HL-60 (cell line): ENCODE measurements at regions not wholly inside any gene's neighbourhood (a gene's known extent, or its start where the extent isn't known, plus 50 kb on each side); places are given as distances from the start of the nearest gene placed in this dataset.

Source experiments
- DNase-seq, 2 experiments: peaks; one replicate each; pipeline ENCODE4 v3.0.0-alpha.2; 2010 to 2020; ENCODE audit warnings: low read depth in 1 of 2, low spot score in 1 of 2
- H3K27ac ChIP-seq: fragments of 250-450 bp; sonication (Bioruptor Pico); replicated peaks from 2 replicates; pipeline ENCODE4 v1.5.1; 2020; ENCODE audit warnings: mild to moderate bottlenecking, moderate library complexity
- H3K27me3 ChIP-seq: fragments of 250-450 bp; sonication (Bioruptor Pico); 2 replicates; pipeline ENCODE4 v1.5.1; 2021; ENCODE audit warnings: mild to moderate bottlenecking, moderate library complexity; ENCODE audit not compliant: insufficient read depth, poor library complexity, severe bottlenecking
- H3K4me3 ChIP-seq: replicated peaks from 2 replicates; pipeline ENCODE4 v1.5.1; 2011; ENCODE audit warnings: mild to moderate bottlenecking, control low read depth, low read length; ENCODE audit not compliant: insufficient read depth
- GABPA ChIP-seq: IDR thresholded peaks from 2 replicates; pipeline ENCODE4 v1.6.1; 2012; ENCODE audit warnings: low read depth
- POLR2AphosphoS5 ChIP-seq: IDR thresholded peaks from 2 replicates; pipeline ENCODE4 v1.6.1; 2012; ENCODE audit warnings: low read depth
- REST ChIP-seq: IDR thresholded peaks from 2 replicates; pipeline ENCODE4 v1.6.1; 2012; ENCODE audit warnings: low read depth; ENCODE audit not compliant: insufficient replicate concordance
- SPI1 ChIP-seq: IDR thresholded peaks from 2 replicates; pipeline ENCODE4 v1.6.1; 2012; ENCODE audit warnings: low read depth, mild to moderate bottlenecking, borderline replicate concordance
- TF ChIP-seq, protein P1 (sequence below): IDR thresholded peaks from one replicate; pipeline ENCODE4 v1.5.1; 2011; ENCODE audit warnings: low read length, control low read depth, inconsistent platforms; ENCODE audit not compliant: insufficient read depth

DNA sequence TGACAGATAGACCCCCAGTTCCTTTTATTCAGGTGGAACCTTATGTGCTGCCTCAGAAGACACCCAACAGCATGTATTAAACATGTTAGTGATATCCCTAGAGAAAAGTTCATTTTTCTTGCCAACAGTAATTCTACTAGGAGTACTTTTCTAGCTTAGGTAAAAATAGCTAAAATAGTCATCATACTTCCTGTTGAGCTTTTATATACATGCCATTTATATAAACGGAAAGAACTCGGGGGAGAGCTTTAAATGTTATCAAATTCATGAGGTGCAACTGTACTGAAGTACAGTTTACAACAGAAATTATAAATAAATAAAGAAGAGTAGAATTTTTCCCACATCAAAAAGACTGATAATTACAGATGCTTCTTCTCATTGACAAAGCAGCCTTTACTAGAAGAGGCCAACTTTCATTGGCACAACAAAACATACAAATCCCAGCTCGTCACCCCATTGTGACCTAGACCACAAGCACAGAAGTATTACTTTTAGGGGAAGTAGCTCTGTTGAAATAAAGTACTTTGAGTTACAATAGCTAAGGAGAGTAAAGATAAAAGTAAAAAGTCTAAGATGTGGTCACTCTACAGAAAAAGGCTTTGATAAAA is 59.1 kb upstream of the POU2AF2 start:
- no peak for DNase-seq
- Histone ChIP-seq H3K27me3 (no peaks in the 10 kb centered on the region), H3K27ac (no peak overlapping the region), H3K4me3 (no peak overlapping the region)
- TF ChIP-seq SPI1 (no peak), REST (no peak), POLR2AphosphoS5 (no peak), GABPA (no peak)
- TF ChIP-seq, protein P1, sequence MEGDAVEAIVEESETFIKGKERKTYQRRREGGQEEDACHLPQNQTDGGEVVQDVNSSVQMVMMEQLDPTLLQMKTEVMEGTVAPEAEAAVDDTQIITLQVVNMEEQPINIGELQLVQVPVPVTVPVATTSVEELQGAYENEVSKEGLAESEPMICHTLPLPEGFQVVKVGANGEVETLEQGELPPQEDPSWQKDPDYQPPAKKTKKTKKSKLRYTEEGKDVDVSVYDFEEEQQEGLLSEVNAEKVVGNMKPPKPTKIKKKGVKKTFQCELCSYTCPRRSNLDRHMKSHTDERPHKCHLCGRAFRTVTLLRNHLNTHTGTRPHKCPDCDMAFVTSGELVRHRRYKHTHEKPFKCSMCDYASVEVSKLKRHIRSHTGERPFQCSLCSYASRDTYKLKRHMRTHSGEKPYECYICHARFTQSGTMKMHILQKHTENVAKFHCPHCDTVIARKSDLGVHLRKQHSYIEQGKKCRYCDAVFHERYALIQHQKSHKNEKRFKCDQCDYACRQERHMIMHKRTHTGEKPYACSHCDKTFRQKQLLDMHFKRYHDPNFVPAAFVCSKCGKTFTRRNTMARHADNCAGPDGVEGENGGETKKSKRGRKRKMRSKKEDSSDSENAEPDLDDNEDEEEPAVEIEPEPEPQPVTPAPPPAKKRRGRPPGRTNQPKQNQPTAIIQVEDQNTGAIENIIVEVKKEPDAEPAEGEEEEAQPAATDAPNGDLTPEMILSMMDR = no peak

DNA sequence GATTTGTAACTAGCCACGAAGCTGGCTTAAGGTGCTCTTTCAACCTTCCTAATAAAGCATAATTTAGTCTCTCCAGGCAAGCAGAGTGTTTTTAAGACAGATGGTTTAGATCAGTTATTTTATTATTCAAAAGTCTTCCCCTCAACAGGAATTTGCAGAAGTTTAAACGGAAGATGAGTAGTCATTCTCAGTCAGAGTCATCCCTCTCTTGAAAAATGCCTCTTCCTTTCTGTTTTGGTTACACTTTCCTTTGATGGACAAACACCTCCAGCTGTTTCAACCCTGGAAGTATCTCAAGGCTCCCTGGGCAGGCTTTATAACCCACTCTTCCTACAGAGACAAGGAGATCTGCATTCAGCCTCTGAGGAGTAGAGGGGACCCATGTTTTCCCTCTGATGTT is 60.3 kb upstream of the POU2AF2 start:
- H3K27me3 ChIP-seq = no peaks in the 10 kb centered on the region
- no peak for DNase-seq
- H3K27ac ChIP-seq = no peak overlapping the region
- no peak overlapping the region for H3K4me3 ChIP-seq
- TF ChIP-seq POLR2AphosphoS5 (no peak), REST (no peak), SPI1 (no peak), GABPA (no peak)
- TF ChIP-seq, protein P1 = no peak

DNA sequence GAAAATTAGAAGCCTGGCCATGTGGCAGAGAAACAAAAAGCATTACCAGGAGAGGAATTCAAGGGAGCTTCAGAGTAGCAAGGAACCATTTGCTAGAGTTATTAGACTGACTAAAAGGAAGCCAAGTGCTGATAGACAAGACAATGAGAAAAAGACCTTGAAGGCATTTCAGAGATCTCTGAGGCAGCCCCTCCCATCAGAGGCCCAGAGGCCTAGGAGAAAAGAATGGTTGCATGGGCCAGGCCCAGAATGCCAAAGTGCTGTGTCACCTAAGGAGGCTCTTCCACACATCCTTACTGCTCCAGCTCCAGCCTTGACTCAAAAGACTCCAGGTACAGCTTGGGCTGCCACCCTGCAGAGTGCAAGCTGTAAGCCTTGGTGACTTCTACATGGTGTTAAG is 61.8 kb upstream of the POU2AF2 start:
- TF ChIP-seq REST (no peak), GABPA (no peak), SPI1 (no peak), POLR2AphosphoS5 (no peak)
- TF ChIP-seq, protein P1 = no peak
- no peaks in the 10 kb centered on the region for H3K27me3 ChIP-seq
- no peak for DNase-seq

More for the DNA sequence above, 61.8 kb upstream of the POU2AF2 start:
- H3K27ac ChIP-seq = no peak overlapping the region
- H3K4me3 ChIP-seq = no peak overlapping the region
